ENCODE measurements at regions not wholly inside any gene's neighbourhood (a gene's known extent, or its start where the extent isn't known, plus 50 kb on each side); places are given as distances from the start of the nearest gene placed in this dataset.

- no peaks in the 10 kb centered on the region for H3K4me1 ChIP-seq (ENCODE audit: insufficient read depth, low read length, severe bottlenecking)
- H3K9me3 ChIP-seq (ENCODE audit: low read length): no peaks in the 10 kb centered on the region
- no peak overlapping the region for H3K27ac ChIP-seq (ENCODE audit: low read depth, low read length, poor library complexity, severe bottlenecking)
- no peak for TF ChIP-seq EZH2 (IDR thresholded peaks at IDR 0.05; ENCODE audit: borderline replicate concordance, low read length)
- TF ChIP-seq CTCF (IDR thresholded peaks at IDR 0.05; ENCODE audit: low read length): no peak
- H3K4me3 ChIP-seq (ENCODE audit: low read depth, low read length, poor library complexity, severe bottlenecking): no peak overlapping the region
- H3F3A ChIP-seq (ENCODE audit: insufficient read depth, low read length): no peaks in the 10 kb centered on the region
- no peak overlapping the region for H3K4me2 ChIP-seq (ENCODE audit: low read length)
- no peak overlapping the region for H3K9ac ChIP-seq (ENCODE audit: low read length)
- H3K36me3 ChIP-seq (ENCODE audit: insufficient read depth, low read length): no peaks in the 10 kb centered on the region
- H3K27me3 ChIP-seq (ENCODE audit: insufficient read depth, low read length): no peaks in the 10 kb centered on the region
- H3K79me2 ChIP-seq (ENCODE audit: insufficient read depth, low read length): no peaks in the 10 kb centered on the region
- H3K9me2 ChIP-seq (ENCODE audit: low read depth, low read length): no peaks in the 10 kb centered on the region
- no peaks in the 10 kb centered on the region for H4K20me1 ChIP-seq (ENCODE audit: insufficient read depth, low read length)
- no peak overlapping the region for H2AFZ ChIP-seq (ENCODE audit: low read length)
Observed at GRCh38 chr1:207228987-207229386, 92.5 kb upstream of the CD55 start.

GRCh38 chr1:207230441-207230840 is 91.0 kb upstream of the CD55 start:
- Histone ChIP-seq H3K4me1 (ENCODE audit: insufficient read depth, low read length, severe bottlenecking) (no peaks in the 10 kb centered on the region), H3K79me2 (ENCODE audit: insufficient read depth, low read length) (no peaks in the 10 kb centered on the region), H3K4me2 (ENCODE audit: low read length) (no peak overlapping the region), H3K36me3 (ENCODE audit: insufficient read depth, low read length) (no peaks in the 10 kb centered on the region), H3K9ac (ENCODE audit: low read length) (no peak overlapping the region), H2AFZ (ENCODE audit: low read length) (no peak overlapping the region), H3K27me3 (ENCODE audit: insufficient read depth, low read length) (no peaks in the 10 kb centered on the region), H3K9me3 (ENCODE audit: low read length) (no peaks in the 10 kb centered on the region), H4K20me1 (ENCODE audit: insufficient read depth, low read length) (no peaks in the 10 kb centered on the region), H3F3A (ENCODE audit: insufficient read depth, low read length) (no peaks in the 10 kb centered on the region), H3K27ac (ENCODE audit: low read depth, low read length, poor library complexity, severe bottlenecking) (no peak overlapping the region), H3K9me2 (ENCODE audit: low read depth, low read length) (no peaks in the 10 kb centered on the region), H3K4me3 (ENCODE audit: low read depth, low read length, poor library complexity, severe bottlenecking) (no peak overlapping the region)
- TF ChIP-seq EZH2 (IDR thresholded peaks at IDR 0.05; ENCODE audit: borderline replicate concordance, low read length): no peak
- TF ChIP-seq CTCF (IDR thresholded peaks at IDR 0.05; ENCODE audit: low read length): no peak

GRCh38 chr1:207234690-207235089 is 86.8 kb upstream of the CD55 start:
- Histone ChIP-seq H3K9me2 (ENCODE audit: low read depth, low read length) (no peaks in the 10 kb centered on the region), H3K4me2 (ENCODE audit: low read length) (no peak overlapping the region), H3K4me3 (ENCODE audit: low read depth, low read length, poor library complexity, severe bottlenecking) (no peak overlapping the region), H3K27ac (ENCODE audit: low read depth, low read length, poor library complexity, severe bottlenecking) (no peak overlapping the region), H3K9ac (ENCODE audit: low read length) (no peak overlapping the region), H4K20me1 (ENCODE audit: insufficient read depth, low read length) (no peaks in the 10 kb centered on the region), H3K9me3 (ENCODE audit: low read length) (no peaks in the 10 kb centered on the region), H3K79me2 (ENCODE audit: insufficient read depth, low read length) (no peaks in the 10 kb centered on the region), H3F3A (ENCODE audit: insufficient read depth, low read length) (no peaks in the 10 kb centered on the region), H3K36me3 (ENCODE audit: insufficient read depth, low read length) (no peaks in the 10 kb centered on the region), H3K27me3 (ENCODE audit: insufficient read depth, low read length) (no peaks in the 10 kb centered on the region), H2AFZ (ENCODE audit: low read length) (no peak overlapping the region), H3K4me1 (ENCODE audit: insufficient read depth, low read length, severe bottlenecking) (no peaks in the 10 kb centered on the region)
- TF ChIP-seq CTCF (IDR thresholded peaks at IDR 0.05; ENCODE audit: low read length) (no peak), EZH2 (IDR thresholded peaks at IDR 0.05; ENCODE audit: borderline replicate concordance, low read length) (no peak)

All from OCI-LY1 (cell line).